Osteoblast (primary cell): ENCODE measurements at regions not wholly inside any gene's neighbourhood (a gene's known extent, or its start where the extent isn't known, plus 50 kb on each side); places are given as distances from the start of the nearest gene placed in this dataset.

Experiments used
- DNase-seq: peaks from one replicate; pipeline ENCODE4 v3.0.0; 2011; ENCODE audit warnings: low spot score, mixed read lengths; ENCODE audit not compliant: insufficient read length; ENCODE audit errors: missing footprints
- H2AFZ ChIP-seq: 2 replicates; pipeline ENCODE4 v1.6.0; 2011; ENCODE audit warnings: mild to moderate bottlenecking, low read length
- H3K27ac ChIP-seq: 2 replicates; pipeline ENCODE4 v1.5.1; 2011; ENCODE audit warnings: mild to moderate bottlenecking, low read depth, low read length, moderate library complexity
- H3K27me3 ChIP-seq: 2 replicates; pipeline ENCODE4 v1.6.0; 2012; ENCODE audit warnings: mild to moderate bottlenecking, control low read depth, inconsistent platforms, low read length, moderate library complexity; ENCODE audit not compliant: insufficient read depth
- H3K36me3 ChIP-seq: 2 replicates; pipeline ENCODE4 v1.5.1; 2011; ENCODE audit warnings: mild to moderate bottlenecking, low read length, control low read depth, moderate library complexity; ENCODE audit not compliant: insufficient read depth
- H3K4me1 ChIP-seq: 2 replicates; pipeline ENCODE4 v1.5.1; 2011; ENCODE audit warnings: mild to moderate bottlenecking, low read length, control low read depth, moderate library complexity; ENCODE audit not compliant: insufficient read depth
- H3K4me2 ChIP-seq: 2 replicates; pipeline ENCODE4 v1.6.0; 2011; ENCODE audit warnings: mild to moderate bottlenecking, low read length; ENCODE audit not compliant: insufficient read depth
- H3K4me3 ChIP-seq: fragments of 200-600 bp; sonication (generic); 3 replicates; pipeline ENCODE4 v1.5.1; 2012; ENCODE audit warnings: mild to moderate bottlenecking, low read length, inconsistent platforms; ENCODE audit not compliant: insufficient read depth
- H3K79me2 ChIP-seq: 2 replicates; pipeline ENCODE4 v1.6.0; 2012; ENCODE audit warnings: mild to moderate bottlenecking, low read length, control low read depth, inconsistent platforms; ENCODE audit not compliant: insufficient read depth
- H3K9me3 ChIP-seq: 2 replicates; pipeline ENCODE4 v1.5.1; 2011; ENCODE audit warnings: low read depth, low read length, control low read depth
- H4K20me1 ChIP-seq: 2 replicates; pipeline ENCODE4 v1.6.0; 2012; ENCODE audit warnings: mild to moderate bottlenecking, low read length, control low read depth; ENCODE audit not compliant: insufficient read depth
- TF ChIP-seq, protein P1 (sequence below): IDR thresholded peaks from 2 replicates; pipeline ENCODE4 v1.5.1; 2011; ENCODE audit warnings: mild to moderate bottlenecking, low read depth, low read length, moderate library complexity; ENCODE audit errors: extremely low read depth

DNA sequence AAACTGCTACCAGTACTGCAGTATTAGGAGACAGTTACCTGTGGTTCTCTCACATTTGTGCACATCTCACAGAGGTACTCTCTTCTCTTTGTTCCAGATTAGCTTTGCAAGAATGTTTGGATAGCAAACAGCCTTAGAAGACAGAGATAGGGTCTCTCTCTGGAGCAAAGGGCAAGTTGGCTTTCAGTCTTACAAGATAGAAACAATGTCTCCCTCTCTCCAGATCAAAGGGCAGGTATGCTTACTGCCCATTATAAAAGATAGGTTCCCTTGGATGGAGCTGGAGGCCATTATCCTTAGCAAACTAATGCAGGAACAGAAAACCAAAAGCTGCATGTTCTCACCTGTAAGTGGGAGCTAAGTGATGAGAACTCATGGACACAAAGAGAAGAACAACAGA, 50.2 kb upstream of the KIT start:
- Histone ChIP-seq H3K27me3 (no peaks in the 10 kb centered on the region), H3K4me1 (no peaks in the 10 kb centered on the region), H3K79me2 (no peaks in the 10 kb centered on the region), H3K4me3 (no peak overlapping the region), H3K36me3 (no peaks in the 10 kb centered on the region), H4K20me1 (no peaks in the 10 kb centered on the region), H3K27ac (no peak overlapping the region), H2AFZ (no peak overlapping the region), H3K4me2 (no peak overlapping the region), H3K9me3 (no peaks in the 10 kb centered on the region)
- no peak for DNase-seq
- TF ChIP-seq, protein P1, sequence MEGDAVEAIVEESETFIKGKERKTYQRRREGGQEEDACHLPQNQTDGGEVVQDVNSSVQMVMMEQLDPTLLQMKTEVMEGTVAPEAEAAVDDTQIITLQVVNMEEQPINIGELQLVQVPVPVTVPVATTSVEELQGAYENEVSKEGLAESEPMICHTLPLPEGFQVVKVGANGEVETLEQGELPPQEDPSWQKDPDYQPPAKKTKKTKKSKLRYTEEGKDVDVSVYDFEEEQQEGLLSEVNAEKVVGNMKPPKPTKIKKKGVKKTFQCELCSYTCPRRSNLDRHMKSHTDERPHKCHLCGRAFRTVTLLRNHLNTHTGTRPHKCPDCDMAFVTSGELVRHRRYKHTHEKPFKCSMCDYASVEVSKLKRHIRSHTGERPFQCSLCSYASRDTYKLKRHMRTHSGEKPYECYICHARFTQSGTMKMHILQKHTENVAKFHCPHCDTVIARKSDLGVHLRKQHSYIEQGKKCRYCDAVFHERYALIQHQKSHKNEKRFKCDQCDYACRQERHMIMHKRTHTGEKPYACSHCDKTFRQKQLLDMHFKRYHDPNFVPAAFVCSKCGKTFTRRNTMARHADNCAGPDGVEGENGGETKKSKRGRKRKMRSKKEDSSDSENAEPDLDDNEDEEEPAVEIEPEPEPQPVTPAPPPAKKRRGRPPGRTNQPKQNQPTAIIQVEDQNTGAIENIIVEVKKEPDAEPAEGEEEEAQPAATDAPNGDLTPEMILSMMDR = no peak
